ENCODE measurements at regions not wholly inside any gene's neighbourhood (a gene's known extent, or its start where the extent isn't known, plus 50 kb on each side); places are given as distances from the start of the nearest gene placed in this dataset.

GRCh38 chr3:11739706-11740105 lies 96.0 kb upstream of the VGLL4 start:
- no peak for TF ChIP-seq CTCF (IDR thresholded peaks at IDR 0.05; ENCODE audit: insufficient read depth, low read length)
- TF ChIP-seq REST (IDR thresholded peaks at IDR 0.05; ENCODE audit: insufficient replicate concordance, low read depth), result no peak
- no peak for TF ChIP-seq GABPA (IDR thresholded peaks at IDR 0.05; ENCODE audit: low read depth)
- no peak for TF ChIP-seq POLR2AphosphoS5 (IDR thresholded peaks at IDR 0.05; ENCODE audit: low read depth)

Data from HL-60 (cell line).